Fibroblast of lung (primary cell): ENCODE measurements at regions not wholly inside any gene's neighbourhood (a gene's known extent, or its start where the extent isn't known, plus 50 kb on each side); places are given as distances from the start of the nearest gene placed in this dataset.

Experiments used
- DNase-seq, 2 donors: peaks; one replicate each; pipeline versions ENCODE4 v3.0.0 to v3.0.0-alpha.2; 2010; ENCODE audit warnings: low read depth in 2 of 2
- H2AFZ ChIP-seq: 2 replicates; pipeline ENCODE4 v1.5.1; 2012; ENCODE audit warnings: low read length, control low read depth, inconsistent platforms
- H3K27ac ChIP-seq: 2 replicates; pipeline ENCODE4 v1.5.1; 2011; ENCODE audit warnings: low read length, control low read depth; ENCODE audit not compliant: insufficient read depth
- H3K27me3 ChIP-seq: 2 replicates; pipeline ENCODE4 v1.5.1; 2011; ENCODE audit warnings: mild to moderate bottlenecking, low read length; ENCODE audit not compliant: control insufficient read depth, insufficient read depth
- H3K36me3 ChIP-seq: 2 replicates; pipeline ENCODE4 v1.5.1; 2011; ENCODE audit warnings: low read length; ENCODE audit not compliant: control insufficient read depth, insufficient read depth
- H3K4me1 ChIP-seq: 2 replicates; pipeline ENCODE4 v1.5.1; 2011; ENCODE audit warnings: low read length; ENCODE audit not compliant: control insufficient read depth, insufficient read depth; ENCODE audit errors: extremely low read depth
- H3K4me2 ChIP-seq: 2 replicates; pipeline ENCODE4 v1.5.1; 2011; ENCODE audit warnings: low read length, control low read depth; ENCODE audit not compliant: insufficient read depth; ENCODE audit errors: extremely low read depth
- H3K4me3 ChIP-seq, 4 experiments: fragments of 200-600 bp in 1 of 4; sonication (generic) in 1 of 4; replicated peaks in 1 of 4; 2 replicates each; pipeline ENCODE4 v1.5.1; 2011 to 2016; ENCODE audit warnings: low read length in 4 of 4, low read depth in 3 of 4, mild to moderate bottlenecking in 3 of 4, control low read depth in 2 of 4, inconsistent platforms in 1 of 4, mixed read lengths in 1 of 4; ENCODE audit not compliant: insufficient read depth in 1 of 4; ENCODE audit errors: control extremely low read depth in 1 of 4
- H3K79me2 ChIP-seq: 2 replicates; pipeline ENCODE4 v1.5.1; 2012; ENCODE audit warnings: mild to moderate bottlenecking, low read length, inconsistent platforms; ENCODE audit not compliant: control insufficient read depth, insufficient read depth
- H3K9ac ChIP-seq: 2 replicates; pipeline ENCODE4 v1.5.1; 2011; ENCODE audit warnings: mild to moderate bottlenecking, low read length, control low read depth; ENCODE audit not compliant: insufficient read depth
- H3K9me3 ChIP-seq: 2 replicates; pipeline ENCODE4 v1.5.1; 2012; ENCODE audit warnings: low read depth, low read length; ENCODE audit not compliant: control insufficient read depth, insufficient read depth
- H4K20me1 ChIP-seq: 2 replicates; pipeline ENCODE4 v1.5.1; 2011; ENCODE audit warnings: low read length; ENCODE audit not compliant: control insufficient read depth, insufficient read depth; ENCODE audit errors: extremely low read depth
- CTCF ChIP-seq, 2 donors: IDR thresholded peaks in 1 of 2; conservative IDR thresholded peaks in 1 of 2; 1 replicate in 1 of 2; 2 replicates in 1 of 2; pipeline ENCODE4 v1.5.1; 2011 to 2012; ENCODE audit warnings: low read length in 2 of 2, control low read depth in 1 of 2, inconsistent platforms in 1 of 2, low read depth in 1 of 2, mild to moderate bottlenecking in 1 of 2
- EZH2 ChIP-seq: IDR thresholded peaks from 2 replicates; pipeline ENCODE4 v1.5.1; 2012; ENCODE audit warnings: low read length, control low read depth, mild to moderate bottlenecking; ENCODE audit errors: missing control alignments

- TF ChIP-seq CTCF (conservative IDR thresholded peaks at IDR 0.05 in 1 of 2, IDR thresholded peaks at IDR 0.05 in 1 of 2; ENCODE audit: low read depth in 1 of 2, low read length in 2 of 2) (no peak), EZH2 (no peak)
- no peak overlapping the region for H3K9ac ChIP-seq
- H4K20me1 ChIP-seq: no peaks in the 10 kb centered on the region
- H3K27ac ChIP-seq: no peak overlapping the region
- no peaks in the 10 kb centered on the region for H3K79me2 ChIP-seq
- H3K36me3 ChIP-seq: no peaks in the 10 kb centered on the region
- no peaks in the 10 kb centered on the region for H3K9me3 ChIP-seq
- no peak for DNase-seq
- no peaks in the 10 kb centered on the region for H3K27me3 ChIP-seq
- no peak overlapping the region for H2AFZ ChIP-seq
- H3K4me2 ChIP-seq: no peak overlapping the region
- no peak overlapping the region for H3K4me3 ChIP-seq
- H3K4me1 ChIP-seq: no peaks in the 10 kb centered on the region
Observed at GRCh38 chr4:11821772-11822430, 393.2 kb upstream of the HS3ST1 start.

- Histone ChIP-seq H3K4me3 (no peak overlapping the region), H3K79me2 (no peaks in the 10 kb centered on the region), H4K20me1 (no peaks in the 10 kb centered on the region), H3K27me3 (no peaks in the 10 kb centered on the region), H3K9ac (no peak overlapping the region), H2AFZ (no peak overlapping the region), H3K4me1 (no peaks in the 10 kb centered on the region), H3K9me3 (no peaks in the 10 kb centered on the region), H3K36me3 (no peaks in the 10 kb centered on the region), H3K4me2 (no peak overlapping the region), H3K27ac (no peak overlapping the region)
- no peak for DNase-seq
- TF ChIP-seq CTCF (conservative IDR thresholded peaks at IDR 0.05 in 1 of 2, IDR thresholded peaks at IDR 0.05 in 1 of 2; ENCODE audit: low read depth in 1 of 2, low read length in 2 of 2): no peak
- TF ChIP-seq EZH2: no peak
Observed at GRCh38 chr4:11817088-11817487, 388.4 kb upstream of the HS3ST1 start.

- no peak overlapping the region for H3K9ac ChIP-seq
- no peak for TF ChIP-seq CTCF (conservative IDR thresholded peaks at IDR 0.05 in 1 of 2, IDR thresholded peaks at IDR 0.05 in 1 of 2; ENCODE audit: low read depth in 1 of 2, low read length in 2 of 2)
- no peak for TF ChIP-seq EZH2
- no peaks in the 10 kb centered on the region for H3K36me3 ChIP-seq
- H2AFZ ChIP-seq: no peak overlapping the region
- H3K4me3 ChIP-seq: no peak overlapping the region
- H3K27me3 ChIP-seq: no peaks in the 10 kb centered on the region
- DNase-seq: peak in 1 of 2 donors; percentile 27
- H4K20me1 ChIP-seq: no peaks in the 10 kb centered on the region
- no peak overlapping the region for H3K27ac ChIP-seq
- H3K79me2 ChIP-seq: no peaks in the 10 kb centered on the region
- H3K4me2 ChIP-seq: no peak overlapping the region
- H3K9me3 ChIP-seq: no peaks in the 10 kb centered on the region
- no peaks in the 10 kb centered on the region for H3K4me1 ChIP-seq
Observed at GRCh38 chr4:11814758-11815157, 386.1 kb upstream of the HS3ST1 start.
